HEK293 (cell line): ENCODE measurements at regions not wholly inside any gene's neighbourhood (a gene's known extent, or its start where the extent isn't known, plus 50 kb on each side); places are given as distances from the start of the nearest gene placed in this dataset.

ENCODE experiments used
- CTCF ChIA-PET: fragments of 350-600 bp; formaldehyde crosslinking; extraction: SDS; loops from one replicate; lab custom pipeline; 2021; ENCODE audit warnings: antibody characterized with exemption; lab: Yijun Ruan, JAX
- POLR2A ChIA-PET: fragments of 300-600 bp; formaldehyde crosslinking; extraction: SDS; loops from one replicate; lab custom pipeline; 2020; ENCODE audit warnings: antibody characterized with exemption, inconsistent platforms; lab: Yijun Ruan, JAX
- H3K27ac ChIP-seq: fragments of 200-500 bp; sonication (Bioruptor generic); 2 replicates; pipeline ENCODE4 v1.5.1; 2014; ENCODE audit warnings: low read depth, low read length, control low read depth, inconsistent platforms; ENCODE audit errors: extremely low read depth
- H3K36me3 ChIP-seq, 2 experiments: fragments of 200-500 bp in 1 of 2; sonication (Bioruptor generic) in 1 of 2; 1 replicate in 1 of 2; 2 replicates in 1 of 2; pipeline ENCODE4 v1.5.1; 2014 to 2017; ENCODE audit warnings: inconsistent platforms in 2 of 2, low read length in 2 of 2; ENCODE audit not compliant: control insufficient read depth in 2 of 2, insufficient read depth in 1 of 2
- H3K4me1 ChIP-seq: fragments of 200-500 bp; sonication (Bioruptor generic); 2 replicates; pipeline ENCODE4 v1.5.1; 2014; ENCODE audit warnings: mild to moderate bottlenecking, low read length, inconsistent platforms; ENCODE audit not compliant: control insufficient read depth, insufficient read depth
- H3K4me3 ChIP-seq: 2 replicates; pipeline ENCODE4 v1.5.1; 2011; ENCODE audit warnings: low read depth, mild to moderate bottlenecking, control low read depth, low read length, moderate library complexity
- H3K9me3 ChIP-seq: fragments of 200-500 bp; sonication (Bioruptor generic); 2 replicates; pipeline ENCODE4 v1.5.1; 2014; ENCODE audit warnings: low read depth, low read length, inconsistent platforms; ENCODE audit not compliant: control insufficient read depth, insufficient read depth
- BCL11B ChIP-seq: fragments of 450-650 bp; formaldehyde crosslinking; IDR thresholded peaks from 2 replicates; pipeline ENCODE4 v1.5.1; 2016; ENCODE audit warnings: low read depth, missing biosample characterization, missing genetic modification characterization
- CTCF ChIP-seq: fragments of 450-650 bp; formaldehyde crosslinking; IDR thresholded peaks from 2 replicates; pipeline ENCODE4 v1.5.1; 2016; ENCODE audit warnings: missing biosample characterization, missing genetic modification characterization
- GFI1B ChIP-seq: fragments of 450-650 bp; formaldehyde crosslinking; IDR thresholded peaks from 2 replicates; pipeline ENCODE4 v1.5.1; 2016; ENCODE audit warnings: missing biosample characterization, missing genetic modification characterization
- GLI4 ChIP-seq: fragments of 450-650 bp; formaldehyde crosslinking; IDR thresholded peaks from 2 replicates; pipeline ENCODE4 v1.5.1; 2016; ENCODE audit warnings: missing biosample characterization, missing genetic modification characterization
- GLIS2 ChIP-seq: fragments of 450-650 bp; formaldehyde crosslinking; IDR thresholded peaks from 2 replicates; pipeline ENCODE4 v1.5.1; 2016; ENCODE audit warnings: missing biosample characterization, missing genetic modification characterization
- HOXA7 ChIP-seq: sonication (generic); formaldehyde crosslinking; IDR thresholded peaks from 2 replicates; pipeline ENCODE4 v1.8.1; 2022; ENCODE audit warnings: missing genetic modification reagents, borderline replicate concordance
- KLF16 ChIP-seq: fragments of 450-650 bp; formaldehyde crosslinking; IDR thresholded peaks from 2 replicates; pipeline ENCODE4 v1.5.1; 2017; ENCODE audit warnings: missing biosample characterization, missing genetic modification characterization
- KLF17 ChIP-seq: fragments of 450-650 bp; formaldehyde crosslinking; IDR thresholded peaks from 2 replicates; pipeline ENCODE4 v1.5.1; 2016; ENCODE audit warnings: missing biosample characterization, missing genetic modification characterization
- KLF7 ChIP-seq: fragments of 450-650 bp; formaldehyde crosslinking; IDR thresholded peaks from 2 replicates; pipeline ENCODE4 v1.5.1; 2016; ENCODE audit warnings: missing biosample characterization, missing genetic modification characterization, borderline replicate concordance
- PRDM2 ChIP-seq: fragments of 450-650 bp; formaldehyde crosslinking; IDR thresholded peaks from 2 replicates; pipeline ENCODE4 v1.5.1; 2016; ENCODE audit warnings: missing biosample characterization, missing genetic modification characterization, borderline replicate concordance
- PRDM6 ChIP-seq: fragments of 450-650 bp; formaldehyde crosslinking; IDR thresholded peaks from 2 replicates; pipeline ENCODE4 v1.5.1; 2017; ENCODE audit warnings: missing biosample characterization, missing genetic modification characterization
- TRIM28 ChIP-seq: IDR thresholded peaks from 2 replicates; pipeline ENCODE4 v1.6.1; 2011; ENCODE audit warnings: low read length, control low read depth, borderline replicate concordance
- ZBTB1 ChIP-seq: fragments of 450-650 bp; formaldehyde crosslinking; IDR thresholded peaks from 2 replicates; pipeline ENCODE4 v1.5.1; 2016; ENCODE audit warnings: missing biosample characterization, missing genetic modification characterization
- ZNF133 ChIP-seq: fragments of 450-650 bp; formaldehyde crosslinking; IDR thresholded peaks from 2 replicates; pipeline ENCODE4 v1.5.1; 2016; ENCODE audit warnings: missing biosample characterization, missing genetic modification characterization
- ZNF174 ChIP-seq: fragments of 450-650 bp; formaldehyde crosslinking; IDR thresholded peaks from 2 replicates; pipeline ENCODE4 v1.5.0; 2017; ENCODE audit warnings: missing biosample characterization, mild to moderate bottlenecking, missing genetic modification characterization
- ZNF211 ChIP-seq: fragments of 450-650 bp; formaldehyde crosslinking; IDR thresholded peaks from 2 replicates; pipeline ENCODE4 v1.5.1; 2016; ENCODE audit warnings: low read depth, missing biosample characterization, missing genetic modification characterization
- ZNF214 ChIP-seq: fragments of 450-650 bp; formaldehyde crosslinking; IDR thresholded peaks from 2 replicates; pipeline ENCODE4 v1.5.1; 2017; ENCODE audit warnings: missing biosample characterization, mild to moderate bottlenecking, missing genetic modification characterization, borderline replicate concordance
- ZNF311 ChIP-seq: fragments of 450-650 bp; formaldehyde crosslinking; IDR thresholded peaks from 2 replicates; pipeline ENCODE4 v1.5.1; 2017; ENCODE audit warnings: missing biosample characterization, missing genetic modification characterization, borderline replicate concordance
- ZNF37A ChIP-seq: fragments of 450-650 bp; IDR thresholded peaks from 2 replicates; pipeline ENCODE4 v1.5.1; 2018; ENCODE audit warnings: missing biosample characterization, missing genetic modification characterization
- ZNF488 ChIP-seq: fragments of 450-650 bp; formaldehyde crosslinking; IDR thresholded peaks from 2 replicates; pipeline ENCODE4 v1.5.1; 2016; ENCODE audit warnings: missing biosample characterization, missing genetic modification characterization
- ZNF558 ChIP-seq: fragments of 450-650 bp; formaldehyde crosslinking; IDR thresholded peaks from 2 replicates; pipeline ENCODE4 v1.5.1; 2016; ENCODE audit warnings: missing biosample characterization, missing genetic modification characterization
- ZNF785 ChIP-seq: fragments of 450-650 bp; formaldehyde crosslinking; IDR thresholded peaks from 2 replicates; pipeline ENCODE4 v1.5.1; 2016; ENCODE audit warnings: missing biosample characterization, missing genetic modification characterization
- ZNF843 ChIP-seq: fragments of 450-650 bp; formaldehyde crosslinking; IDR thresholded peaks from 2 replicates; pipeline ENCODE4 v1.5.1; 2016; ENCODE audit warnings: missing biosample characterization, missing genetic modification characterization
- ZSCAN23 ChIP-seq: fragments of 450-650 bp; formaldehyde crosslinking; IDR thresholded peaks from 2 replicates; pipeline ENCODE4 v1.5.1; 2016; ENCODE audit warnings: missing biosample characterization, missing genetic modification characterization

- TF ChIP-seq GLI4 (tag by site-specific recombination), result no peak
- no peak for TF ChIP-seq ZNF214 (tag by site-specific recombination)
- TF ChIP-seq GFI1B (tag by site-specific recombination), result no peak
- TF ChIP-seq KLF16 (tag by site-specific recombination), result no peak
- TF ChIP-seq ZNF37A (tag by site-specific recombination), result no peak
Measured at GRCh38 chr5:166195981-166196380, 2095.5 kb upstream of the WWC1 start (continued).

GRCh38 chr5:166200532-166200931 lies 2090.9 kb upstream of the WWC1 start:
- Histone ChIP-seq H3K36me3 (no peaks in the 10 kb centered on the region), H3K4me3 (no peak overlapping the region), H3K27ac (no peak overlapping the region), H3K4me1 (no peaks in the 10 kb centered on the region), H3K9me3 (no peaks in the 10 kb centered on the region)
- CTCF ChIA-PET, result no interaction called here
- TF ChIP-seq PRDM6 (tag by site-specific recombination), result no peak
- no peak for TF ChIP-seq ZNF37A (tag by site-specific recombination)
- no peak for TF ChIP-seq CTCF (tag by site-specific recombination)
- no peak for TF ChIP-seq HOXA7
- TF ChIP-seq ZSCAN23 (tag by site-specific recombination), result no peak
- no peak for TF ChIP-seq ZNF174 (tag by site-specific recombination)
- no peak for TF ChIP-seq KLF17
- TF ChIP-seq GLI4 (tag by site-specific recombination), result no peak
- TF ChIP-seq KLF7, result no peak
- no peak for TF ChIP-seq ZNF843
- no peak for TF ChIP-seq ZNF311
- no peak for TF ChIP-seq ZNF211 (tag by site-specific recombination)
- TF ChIP-seq ZNF488, result no peak
- TF ChIP-seq BCL11B (tag by site-specific recombination), result no peak
- no peak for TF ChIP-seq ZNF133
- POLR2A ChIA-PET, result no interaction called here

GRCh38 chr5:166211640-166212039 lies 2079.8 kb upstream of the WWC1 start:
- Histone ChIP-seq H3K9me3 (no peaks in the 10 kb centered on the region), H3K4me1 (no peaks in the 10 kb centered on the region), H3K4me3 (no peak overlapping the region), H3K36me3 (no peaks in the 10 kb centered on the region), H3K27ac (no peak overlapping the region)
- ChIA-PET CTCF (interaction anchor here (0.7 kb wide), 1 partner anchor 69 kb away, joined by 7 read pairs; no protein-coding TSS in a partner anchor), POLR2A (no interaction called here)
- TF ChIP-seq GLIS2 (tag by site-specific recombination), result no peak
- no peak for TF ChIP-seq ZBTB1
- TF ChIP-seq PRDM2, result no peak
- no peak for TF ChIP-seq ZNF558 (tag by site-specific recombination)
- no peak for TF ChIP-seq TRIM28
- no peak for TF ChIP-seq ZSCAN23 (tag by site-specific recombination)
- TF ChIP-seq ZNF488, result no peak
- no peak for TF ChIP-seq ZNF785 (tag by site-specific recombination)
- TF ChIP-seq, all 188 proteins: peak for 0
